ENCODE measurements at regions not wholly inside any gene's neighbourhood (a gene's known extent, or its start where the extent isn't known, plus 50 kb on each side); places are given as distances from the start of the nearest gene placed in this dataset.

- H3K9me3 ChIP-seq (ENCODE audit: control extremely low read depth in 1 of 5, control insufficient read depth in 4 of 5, insufficient read depth in 2 of 5, low read depth in 1 of 5, low read length in 4 of 5), result no peaks in the 10 kb centered on the region
- no peaks in the 10 kb centered on the region for H3K4me1 ChIP-seq (ENCODE audit: control extremely low read depth in 1 of 4, control insufficient read depth in 4 of 4, insufficient read depth in 4 of 4, low read length in 3 of 4)
- no peak overlapping the region for H3K27ac ChIP-seq (ENCODE audit: insufficient read depth in 1 of 2, low read depth in 1 of 2, low read length in 2 of 2, poor library complexity in 1 of 2, severe bottlenecking in 2 of 2)
- ChIA-PET CTCF (interaction anchor here (1.3 kb wide), 1 partner anchor 22 kb away, joined by 3 read pairs; no protein-coding TSS in a partner anchor), POLR2A (no interaction called here)
- H3K36me3 ChIP-seq (ENCODE audit: control insufficient read depth in 4 of 4, insufficient read depth in 4 of 4, low read length in 3 of 4), result no peaks in the 10 kb centered on the region
- peaks cover 0 to 11% (median 3%) of the 10 kb centered on the region in 5 experiments for H3K27me3 ChIP-seq (replicated peaks in 2 of 5; ENCODE audit: control insufficient read depth in 4 of 5, insufficient read depth in 5 of 5, low read length in 4 of 5)
- no peak overlapping the region for H3K4me3 ChIP-seq (ENCODE audit: control insufficient read depth in 1 of 7, extremely low read depth in 1 of 7, insufficient read depth in 4 of 7, low read depth in 2 of 7, low read length in 6 of 7)
- DNase-seq, result no peak
- WGBS (ENCODE audit: insufficient coverage), result 98% methylated on average over 5 of the region's 5 CpGs
Measured at GRCh38 chr1:5639106-5639722, 353.0 kb downstream of the NPHP4 start.

GRCh38 chr1:5638582-5638981 lies 353.6 kb downstream of the NPHP4 start:
- Histone ChIP-seq H3K36me3 (ENCODE audit: control insufficient read depth in 4 of 4, insufficient read depth in 4 of 4, low read length in 3 of 4) (no peaks in the 10 kb centered on the region), H3K4me3 (ENCODE audit: control insufficient read depth in 1 of 7, extremely low read depth in 1 of 7, insufficient read depth in 4 of 7, low read depth in 2 of 7, low read length in 6 of 7) (no peak overlapping the region), H3K27ac (ENCODE audit: insufficient read depth in 1 of 2, low read depth in 1 of 2, low read length in 2 of 2, poor library complexity in 1 of 2, severe bottlenecking in 2 of 2) (no peak overlapping the region), H3K27me3 (replicated peaks in 2 of 5; ENCODE audit: control insufficient read depth in 4 of 5, insufficient read depth in 5 of 5, low read length in 4 of 5) (peaks cover 0 to 11% (median 3%) of the 10 kb centered on the region in 5 experiments), H3K9me3 (ENCODE audit: control extremely low read depth in 1 of 5, control insufficient read depth in 4 of 5, insufficient read depth in 2 of 5, low read depth in 1 of 5, low read length in 4 of 5) (no peaks in the 10 kb centered on the region), H3K4me1 (ENCODE audit: control extremely low read depth in 1 of 4, control insufficient read depth in 4 of 4, insufficient read depth in 4 of 4, low read length in 3 of 4) (no peaks in the 10 kb centered on the region)
- WGBS (ENCODE audit: insufficient coverage), result 95% methylated on average over 2 of the region's 3 CpGs
- DNase-seq, result no peak
- ChIA-PET CTCF (interaction anchor here (1.3 kb wide), 1 partner anchor 22 kb away, joined by 3 read pairs; no protein-coding TSS in a partner anchor), POLR2A (no interaction called here)

GRCh38 chr1:5637171-5637570 lies 355.1 kb downstream of the NPHP4 start:
- Histone ChIP-seq H3K27me3 (replicated peaks in 2 of 5; ENCODE audit: control insufficient read depth in 4 of 5, insufficient read depth in 5 of 5, low read length in 4 of 5) (peaks cover 0 to 14% (median 3%) of the 10 kb centered on the region in 5 experiments), H3K4me1 (ENCODE audit: control extremely low read depth in 1 of 4, control insufficient read depth in 4 of 4, insufficient read depth in 4 of 4, low read length in 3 of 4) (no peaks in the 10 kb centered on the region), H3K36me3 (ENCODE audit: control insufficient read depth in 4 of 4, insufficient read depth in 4 of 4, low read length in 3 of 4) (no peaks in the 10 kb centered on the region), H3K4me3 (ENCODE audit: control insufficient read depth in 1 of 7, extremely low read depth in 1 of 7, insufficient read depth in 4 of 7, low read depth in 2 of 7, low read length in 6 of 7) (no peak overlapping the region), H3K27ac (ENCODE audit: insufficient read depth in 1 of 2, low read depth in 1 of 2, low read length in 2 of 2, poor library complexity in 1 of 2, severe bottlenecking in 2 of 2) (no peak overlapping the region), H3K9me3 (ENCODE audit: control extremely low read depth in 1 of 5, control insufficient read depth in 4 of 5, insufficient read depth in 2 of 5, low read depth in 1 of 5, low read length in 4 of 5) (no peaks in the 10 kb centered on the region)
- DNase-seq, result peak; percentile 10 to 19 (median 17)
- ChIA-PET CTCF (interaction anchor here (1.5 kb wide), 1 partner anchor 338 kb away, joined by 3 read pairs; no protein-coding TSS in a partner anchor), POLR2A (no interaction called here)
- WGBS (ENCODE audit: insufficient coverage), result 91% methylated on average over 2 of the region's 2 CpGs

GRCh38 chr1:5634893-5635292 lies 357.3 kb downstream of the NPHP4 start:
- CTCF ChIA-PET, result no interaction called here
- POLR2A ChIA-PET, result no interaction called here
- no peaks in the 10 kb centered on the region for H3K9me3 ChIP-seq (ENCODE audit: control extremely low read depth in 1 of 5, control insufficient read depth in 4 of 5, insufficient read depth in 2 of 5, low read depth in 1 of 5, low read length in 4 of 5)
- DNase-seq, result no peak
- H3K27me3 ChIP-seq (replicated peaks in 2 of 5; ENCODE audit: control insufficient read depth in 4 of 5, insufficient read depth in 5 of 5, low read length in 4 of 5), result peaks cover 0 to 8% (median 3%) of the 10 kb centered on the region in 5 experiments
- WGBS (ENCODE audit: insufficient coverage), result 98% methylated on average over 4 of the region's 4 CpGs
- no peaks in the 10 kb centered on the region for H3K36me3 ChIP-seq (ENCODE audit: control insufficient read depth in 4 of 4, insufficient read depth in 4 of 4, low read length in 3 of 4)
- no peak overlapping the region for H3K27ac ChIP-seq (ENCODE audit: insufficient read depth in 1 of 2, low read depth in 1 of 2, low read length in 2 of 2, poor library complexity in 1 of 2, severe bottlenecking in 2 of 2)
- H3K4me1 ChIP-seq (ENCODE audit: control extremely low read depth in 1 of 4, control insufficient read depth in 4 of 4, insufficient read depth in 4 of 4, low read length in 3 of 4), result no peaks in the 10 kb centered on the region
- no peak overlapping the region for H3K4me3 ChIP-seq (ENCODE audit: control insufficient read depth in 1 of 7, extremely low read depth in 1 of 7, insufficient read depth in 4 of 7, low read depth in 2 of 7, low read length in 6 of 7)

DNA sequence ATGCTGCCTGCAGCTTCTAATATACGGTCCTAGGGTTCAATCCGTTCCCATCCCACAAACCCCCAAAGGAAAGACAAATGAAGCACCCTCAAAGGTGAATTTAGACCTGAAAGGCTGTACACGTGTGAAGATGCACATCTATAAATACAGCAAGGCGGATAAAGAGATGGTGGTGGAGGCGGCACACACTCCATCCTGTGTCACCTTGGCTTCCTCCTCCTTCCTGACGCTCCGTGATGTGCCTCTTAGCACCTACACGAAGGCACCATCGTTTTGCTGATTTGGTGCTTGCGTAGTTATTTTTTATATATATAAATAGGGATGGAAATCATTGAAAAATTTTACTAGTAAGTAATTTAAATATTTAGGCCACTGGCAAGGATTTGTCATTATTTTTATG lies 359.4 kb downstream of the NPHP4 start:
- Histone ChIP-seq H3K9me3 (ENCODE audit: control extremely low read depth in 1 of 5, control insufficient read depth in 4 of 5, insufficient read depth in 2 of 5, low read depth in 1 of 5, low read length in 4 of 5) (no peaks in the 10 kb centered on the region), H3K4me1 (ENCODE audit: control extremely low read depth in 1 of 4, control insufficient read depth in 4 of 4, insufficient read depth in 4 of 4, low read length in 3 of 4) (no peaks in the 10 kb centered on the region), H3K36me3 (ENCODE audit: control insufficient read depth in 4 of 4, insufficient read depth in 4 of 4, low read length in 3 of 4) (no peaks in the 10 kb centered on the region), H3K4me3 (ENCODE audit: control insufficient read depth in 1 of 7, extremely low read depth in 1 of 7, insufficient read depth in 4 of 7, low read depth in 2 of 7, low read length in 6 of 7) (no peak overlapping the region), H3K27me3 (replicated peaks in 2 of 5; ENCODE audit: control insufficient read depth in 4 of 5, insufficient read depth in 5 of 5, low read length in 4 of 5) (peaks cover 0 to 19% (median 3%) of the 10 kb centered on the region in 5 experiments), H3K27ac (ENCODE audit: insufficient read depth in 1 of 2, low read depth in 1 of 2, low read length in 2 of 2, poor library complexity in 1 of 2, severe bottlenecking in 2 of 2) (no peak overlapping the region)
- ChIA-PET POLR2A (no interaction called here), CTCF (no interaction called here)
- DNase-seq, result no peak
- 80% methylated on average over 2 of the region's 10 CpGs for WGBS (ENCODE audit: insufficient coverage)

- ChIA-PET POLR2A (no interaction called here), CTCF (no interaction called here)
- Histone ChIP-seq H3K9me3 (ENCODE audit: control extremely low read depth in 1 of 5, control insufficient read depth in 4 of 5, insufficient read depth in 2 of 5, low read depth in 1 of 5, low read length in 4 of 5) (no peaks in the 10 kb centered on the region), H3K4me3 (ENCODE audit: control insufficient read depth in 1 of 7, extremely low read depth in 1 of 7, insufficient read depth in 4 of 7, low read depth in 2 of 7, low read length in 6 of 7) (no peak overlapping the region), H3K27me3 (replicated peaks in 2 of 5; ENCODE audit: control insufficient read depth in 4 of 5, insufficient read depth in 5 of 5, low read length in 4 of 5) (peaks cover 0 to 21% (median 3%) of the 10 kb centered on the region in 5 experiments), H3K27ac (ENCODE audit: insufficient read depth in 1 of 2, low read depth in 1 of 2, low read length in 2 of 2, poor library complexity in 1 of 2, severe bottlenecking in 2 of 2) (no peak overlapping the region), H3K4me1 (ENCODE audit: control extremely low read depth in 1 of 4, control insufficient read depth in 4 of 4, insufficient read depth in 4 of 4, low read length in 3 of 4) (no peaks in the 10 kb centered on the region), H3K36me3 (ENCODE audit: control insufficient read depth in 4 of 4, insufficient read depth in 4 of 4, low read length in 3 of 4) (no peaks in the 10 kb centered on the region)
- peak in 1 of 3 donors; percentile 12 for DNase-seq
- 31% methylated on average over 3 of the region's 4 CpGs for WGBS (ENCODE audit: insufficient coverage)
Measured at GRCh38 chr1:5632224-5632623, 360.0 kb downstream of the NPHP4 start.

DNA sequence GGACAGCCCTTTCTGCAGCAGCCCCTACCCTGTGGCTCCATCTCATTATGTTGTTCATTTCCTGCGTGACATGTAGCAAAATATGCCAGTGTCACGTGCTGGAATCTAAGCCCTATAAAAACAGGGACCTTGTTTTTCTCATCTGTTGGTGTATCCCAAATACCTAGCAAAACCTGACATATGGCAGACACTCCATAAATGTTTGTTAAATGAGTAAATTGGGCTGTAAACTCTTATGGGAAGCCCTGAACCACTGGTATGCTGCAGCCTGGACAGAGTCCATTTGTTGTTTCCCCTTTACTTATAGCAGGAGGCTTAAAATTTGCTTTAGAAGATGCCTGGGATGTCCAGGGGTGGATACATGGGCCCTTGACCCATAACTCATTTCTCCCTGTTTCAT lies 363.8 kb downstream of the NPHP4 start:
- DNase-seq, result no peak
- CTCF ChIA-PET, result no interaction called here
- Histone ChIP-seq H3K4me1 (ENCODE audit: control extremely low read depth in 1 of 4, control insufficient read depth in 4 of 4, insufficient read depth in 4 of 4, low read length in 3 of 4) (no peaks in the 10 kb centered on the region), H3K27me3 (replicated peaks in 2 of 5; ENCODE audit: control insufficient read depth in 4 of 5, insufficient read depth in 5 of 5, low read length in 4 of 5) (peaks cover 0 to 27% (median 0%) of the 10 kb centered on the region in 5 experiments), H3K27ac (ENCODE audit: insufficient read depth in 1 of 2, low read depth in 1 of 2, low read length in 2 of 2, poor library complexity in 1 of 2, severe bottlenecking in 2 of 2) (no peak overlapping the region), H3K9me3 (ENCODE audit: control extremely low read depth in 1 of 5, control insufficient read depth in 4 of 5, insufficient read depth in 2 of 5, low read depth in 1 of 5, low read length in 4 of 5) (no peaks in the 10 kb centered on the region), H3K36me3 (ENCODE audit: control insufficient read depth in 4 of 4, insufficient read depth in 4 of 4, low read length in 3 of 4) (no peaks in the 10 kb centered on the region), H3K4me3 (ENCODE audit: control insufficient read depth in 1 of 7, extremely low read depth in 1 of 7, insufficient read depth in 4 of 7, low read depth in 2 of 7, low read length in 6 of 7) (no peak overlapping the region)
- no CpG with 5 or more reads among the region's 2 CpGs for WGBS (ENCODE audit: insufficient coverage)
- POLR2A ChIA-PET, result no interaction called here
